Kidney tubule cell (primary cell): ENCODE measurements at regions not wholly inside any gene's neighbourhood (a gene's known extent, or its start where the extent isn't known, plus 50 kb on each side); places are given as distances from the start of the nearest gene placed in this dataset.
A peak's percentile ranks its signal among the peaks of the same experiment; 100 is the strongest.

Source experiments
- DNase-seq: peaks from one replicate; pipeline ENCODE4 v3.0.0-alpha.2; 2018; ENCODE audit warnings: low spot score

GRCh38 chr7:23973264-23973663 lies 263.2 kb downstream of the STK31 start:
- DNase-seq, result no peak

GRCh38 chr7:23980081-23980480 lies 270.1 kb downstream of the STK31 start:
- no peak for DNase-seq

GRCh38 chr7:23981314-23981713 lies 271.3 kb downstream of the STK31 start:
- DNase-seq, result no peak

- no peak for DNase-seq
Measured at GRCh38 chr7:23981758-23982157, 271.7 kb downstream of the STK31 start.

- DNase-seq, result no peak
Measured at GRCh38 chr7:24005517-24005916, 278.5 kb upstream of the NPY start.

- DNase-seq, result no peak
Measured at GRCh38 chr7:24010495-24010894, 273.5 kb upstream of the NPY start.

GRCh38 chr7:24017519-24017918 lies 266.5 kb upstream of the NPY start:
- no peak for DNase-seq

- DNase-seq, result no peak
Measured at GRCh38 chr7:24018331-24018730, 265.7 kb upstream of the NPY start.

GRCh38 chr7:24019841-24020240 lies 264.1 kb upstream of the NPY start:
- DNase-seq, result no peak

- no peak for DNase-seq
Measured at GRCh38 chr7:24024276-24025068, 259.5 kb upstream of the NPY start.

- peak; percentile 9 for DNase-seq
Measured at GRCh38 chr7:24025094-24025493, 258.9 kb upstream of the NPY start.

GRCh38 chr7:24025765-24026164 lies 258.2 kb upstream of the NPY start:
- no peak for DNase-seq

GRCh38 chr7:24026351-24026750 lies 257.6 kb upstream of the NPY start:
- DNase-seq, result peak; percentile 18

GRCh38 chr7:24029068-24029467 lies 254.9 kb upstream of the NPY start:
- DNase-seq, result no peak

- DNase-seq, result no peak
Measured at GRCh38 chr7:24034251-24034650, 249.7 kb upstream of the NPY start.

- DNase-seq, result no peak
Measured at GRCh38 chr7:24035366-24036032, 248.5 kb upstream of the NPY start.

GRCh38 chr7:24036033-24036412 lies 248.0 kb upstream of the NPY start:
- DNase-seq, result no peak

GRCh38 chr7:24038993-24039392 lies 245.0 kb upstream of the NPY start:
- DNase-seq, result no peak

- DNase-seq, result no peak
Measured at GRCh38 chr7:24039991-24040624, 243.9 kb upstream of the NPY start.

GRCh38 chr7:24042028-24042427 lies 242.0 kb upstream of the NPY start:
- no peak for DNase-seq

- DNase-seq, result no peak
Measured at GRCh38 chr7:24049296-24049695, 234.7 kb upstream of the NPY start.

GRCh38 chr7:24050991-24051560 lies 232.9 kb upstream of the NPY start:
- DNase-seq, result no peak

- no peak for DNase-seq
Measured at GRCh38 chr7:24051651-24052050, 232.3 kb upstream of the NPY start.
